K562 (cell line): ENCODE measurements at regions not wholly inside any gene's neighbourhood (a gene's known extent, or its start where the extent isn't known, plus 50 kb on each side); places are given as distances from the start of the nearest gene placed in this dataset.

Experiments used
- ATAC-seq: fragments of 200-7000 bp; cut with Tn5 transposase; 3 replicates; pipeline ENCODE4 v1.9.1; 2020; ENCODE audit warnings: moderate library complexity
- BruUV-seq: library from RNA; stranded (reverse); fragments of 400-500 nt; replicated peaks from 2 replicates; lab custom pipeline; 2021; lab: Mats Ljungman, UMichigan
- CTCF ChIA-PET: fragments of 300-600 bp; formaldehyde crosslinking; extraction: SDS; loops from one replicate; lab custom pipeline; 2021; ENCODE audit warnings: low intra/inter-chr PET ratio; lab: Yijun Ruan, JAX
- POLR2A ChIA-PET: fragments of 300-600, 350-650 bp; sonication (Branson Sonifier 250); formaldehyde crosslinking; extraction: SDS; loops from one replicate; lab custom pipeline; 2021; ENCODE audit warnings: antibody characterized with exemption, inconsistent platforms; lab: Yijun Ruan, JAX
- DNase-seq, 4 experiments: peaks; one replicate each; pipeline versions ENCODE4 v3.0.0 to v3.0.0-alpha.2; 2011 to 2018; ENCODE audit warnings: low spot score in 3 of 4, mixed read lengths in 3 of 4; ENCODE audit errors: extremely low read depth in 1 of 4
- FAIRE-seq: peaks from 2 replicates; lab custom pipeline; 2011; peaks lifted over from hg19 to GRCh38; lab: Jason Lieb, UNC
- H2AFZ ChIP-seq: 2 replicates; pipeline ENCODE4 v1.6.0; 2011; ENCODE audit warnings: low read depth, low read length, control low read depth, inconsistent platforms
- H3K27ac ChIP-seq: fragments of 200-600 bp; 3 replicates; pipeline ENCODE4 v1.8.0; 2011; ENCODE audit warnings: low read depth, mild to moderate bottlenecking, control low read depth, inconsistent platforms, low read length, moderate library complexity, mixed read lengths; ENCODE audit errors: extremely low read depth
- H3K27me3 ChIP-seq, 2 experiments: fragments of 300-600 bp in 1 of 2; 2 replicates in 1 of 2; 3 replicates in 1 of 2; pipeline versions ENCODE4 v1.6.0 to v1.8.0; 2011; ENCODE audit warnings: inconsistent platforms in 2 of 2, low read length in 2 of 2, mild to moderate bottlenecking in 1 of 2, mixed read lengths in 1 of 2, moderate library complexity in 1 of 2; ENCODE audit not compliant: control insufficient read depth in 2 of 2, insufficient read depth in 2 of 2
- H3K36me3 ChIP-seq: fragments of 300-600 bp; 3 replicates; pipeline ENCODE4 v1.8.0; 2011; ENCODE audit warnings: mild to moderate bottlenecking, low read length, inconsistent platforms; ENCODE audit not compliant: control insufficient read depth, insufficient read depth
- H3K4me1 ChIP-seq, 2 experiments: fragments of 200-600 bp in 1 of 2; replicated peaks in 1 of 2; 2 replicates in 1 of 2; 3 replicates in 1 of 2; pipeline versions ENCODE4 v1.5.1 to v1.8.0; 2011; ENCODE audit warnings: inconsistent platforms in 2 of 2, low read length in 2 of 2, mild to moderate bottlenecking in 1 of 2, mixed read lengths in 1 of 2, moderate library complexity in 1 of 2; ENCODE audit not compliant: control insufficient read depth in 2 of 2, insufficient read depth in 2 of 2
- H3K4me2 ChIP-seq: 2 replicates; pipeline ENCODE4 v1.6.1; 2011; ENCODE audit warnings: low read length, control low read depth, inconsistent platforms, mixed read lengths; ENCODE audit not compliant: insufficient read depth
- H3K4me3 ChIP-seq: fragments of 200-600 bp; sonication (generic), shearing (Covaris generic); 2 replicates; pipeline ENCODE4 v1.5.1; 2016; ENCODE audit warnings: control low read depth, inconsistent platforms
- H3K79me2 ChIP-seq: fragments of 200-600 bp; 3 replicates; pipeline ENCODE4 v1.8.0; 2011; ENCODE audit warnings: low read length, inconsistent platforms; ENCODE audit not compliant: control insufficient read depth, insufficient read depth
- H3K9ac ChIP-seq, 2 experiments: 2 replicates each; pipeline versions ENCODE4 v1.6.0 to v1.6.1; 2011; ENCODE audit warnings: low read depth in 2 of 2, low read length in 2 of 2, control low read depth in 1 of 2, inconsistent platforms in 1 of 2, mild to moderate bottlenecking in 1 of 2, mixed read lengths in 1 of 2; ENCODE audit not compliant: insufficient read depth in 1 of 2
- H3K9me1 ChIP-seq: one replicate; pipeline ENCODE4 v1.6.0; 2011; ENCODE audit warnings: inconsistent platforms, mild to moderate bottlenecking, low read length, moderate library complexity; ENCODE audit not compliant: control insufficient read depth, insufficient read depth
- H3K9me3 ChIP-seq: replicated peaks from 2 replicates; pipeline ENCODE4 v1.5.1; 2011; ENCODE audit warnings: low read depth, low read length, inconsistent platforms; ENCODE audit not compliant: control insufficient read depth, insufficient read depth
- H4K20me1 ChIP-seq: replicated peaks from 2 replicates; pipeline ENCODE4 v1.6.1; 2011; ENCODE audit warnings: low read length, inconsistent platforms, mixed read lengths; ENCODE audit not compliant: control insufficient read depth, insufficient read depth
- ETS1 ChIP-seq: conservative IDR thresholded peaks from 2 replicates; pipeline ENCODE4 v1.6.1; 2011; ENCODE audit warnings: low read depth, mild to moderate bottlenecking, low read length; ENCODE audit not compliant: control insufficient read depth
- GABPB1 ChIP-seq: sonication (generic); formaldehyde crosslinking; IDR thresholded peaks from 2 replicates; pipeline ENCODE4 v1.8.0; 2022; ENCODE audit warnings: mild to moderate bottlenecking, missing genetic modification reagents
- GTF2F1 ChIP-seq: IDR thresholded peaks from 2 replicates; pipeline ENCODE4 v1.6.1; 2011; ENCODE audit warnings: low read depth, low read length, improper control_type of control experiment
- HSF4 ChIP-seq: fragments of 250-450 bp; sonication (Bioruptor Pico); IDR thresholded peaks from 2 replicates; pipeline ENCODE4 v2.1.2; 2022; ENCODE audit warnings: mild to moderate bottlenecking, moderate library complexity, borderline replicate concordance
- PHF8 ChIP-seq: fragments of 200-600 bp; sonication (generic); IDR thresholded peaks from 2 replicates; pipeline ENCODE4 v1.6.1; 2012; ENCODE audit warnings: mixed run types, mild to moderate bottlenecking, inconsistent platforms, low read length, moderate library complexity, borderline replicate concordance
- TCF7L2 ChIP-seq: fragments of 150-350 bp; IDR thresholded peaks from 2 replicates; pipeline ENCODE4 v1.6.1; 2016; ENCODE audit warnings: low read depth, mild to moderate bottlenecking, low read length, moderate library complexity
- WGBS: fragments of 100-300 bp; shearing (Covaris generic); methylation state at CpG from one replicate; pipeline ENCODE4 v1.1.6; 2016; ENCODE audit warnings: low coverage, mixed read lengths; ENCODE audit not compliant: insufficient coverage; ENCODE audit errors: missing lambda C conversion rate; 5-methylcytosine and 5-hydroxymethylcytosine counted together
- in situ Hi-C: fragments of 300-500 bp; cut with MboI; formaldehyde crosslinking; loops from 4 replicates; pipeline ENCODE4 v1.15.0; 2018; ENCODE audit warnings: inconsistent platforms, mixed read lengths
- intact Hi-C: fragments of 100-400 bp; cut with micrococcal nuclease; formaldehyde crosslinking; loops from 2 replicates; pipeline ENCODE4 v1.14.2; 2022

GRCh38 chr2:58612973-58613372 lies 371.8 kb upstream of the FANCL start:
- in situ Hi-C loops (no loop called here), intact Hi-C loops (no loop called here)
- ChIA-PET CTCF (interaction anchor here (0.6 to 0.7 kb wide), 2 partner anchors 29 to 47 kb away, joined by 3 read pairs; no protein-coding TSS in a partner anchor), POLR2A (no interaction called here)
- Histone ChIP-seq H3K4me3 (no peak overlapping the region), H3K79me2 (no peaks in the 10 kb centered on the region), H3K27ac (0 out of 3 replicates have a peak overlapping the region, but pooled peaks have one; percentile 18), H3K9me1 (no peaks in the 10 kb centered on the region), H3K36me3 (no peaks in the 10 kb centered on the region), H3K4me1 (no peaks in the 10 kb centered on the region), H2AFZ (peak overlapping the region; percentile 73), H3K9me3 (no peaks in the 10 kb centered on the region), H3K27me3 (no peaks in the 10 kb centered on the region), H3K4me2 (no peak overlapping the region), H3K9ac (no peak overlapping the region), H4K20me1 (no peaks in the 10 kb centered on the region)
- ATAC-seq (peak; percentile 71), DNase-seq (no peak), FAIRE-seq (no peak)
- no TSS peak for BruUV-seq
- TF ChIP-seq GTF2F1 (no peak), GABPB1 (no peak), HSF4 (no peak), PHF8 (no peak), ETS1 (no peak), TCF7L2 (no peak)
- 50% methylated on average over 6 of the region's 6 CpGs for WGBS
